G401 (cell line): ENCODE measurements at regions not wholly inside any gene's neighbourhood (a gene's known extent, or its start where the extent isn't known, plus 50 kb on each side); places are given as distances from the start of the nearest gene placed in this dataset.
"Not testable (repeated sequence)": the region's sequence is repeated elsewhere in the genome, so short reads cannot be mapped to it uniquely, and the experiment has no call there.

Experiments used
- DNase-seq: peaks from one replicate; pipeline ENCODE4 v3.0.0-alpha.2; 2015; ENCODE audit warnings: low spot score
- in situ Hi-C: cut with HindIII; loops from 2 replicates; pipeline ENCODE4 v1.10.0; 2016; ENCODE audit warnings: low sequenced_read_pairs, mixed read lengths

DNA sequence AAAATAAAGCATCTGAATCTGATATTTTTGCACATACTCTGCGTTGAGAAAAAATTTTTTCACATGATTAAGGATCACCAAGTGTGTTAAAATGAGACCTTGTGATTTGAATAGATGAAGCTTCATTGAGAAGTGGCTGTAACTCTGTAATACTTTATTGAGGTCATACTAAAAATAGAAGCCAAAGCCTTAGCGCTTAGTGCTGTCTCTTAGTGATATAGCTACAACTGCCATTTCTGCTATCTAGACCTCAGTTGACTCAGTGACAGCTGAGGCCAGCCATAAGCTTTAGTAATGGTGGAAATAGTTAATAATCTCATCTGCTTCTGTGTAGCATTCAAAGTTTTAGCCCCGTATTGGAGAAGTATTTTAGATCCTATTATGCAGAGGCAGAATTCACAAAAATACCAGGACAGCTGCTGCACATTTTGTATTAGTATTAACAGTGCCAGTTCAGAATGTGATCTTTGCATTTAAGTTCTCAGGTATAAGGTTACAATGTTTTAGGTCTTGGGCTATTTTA, 107.4 kb upstream of the SGCD start:
- DNase-seq: no peak
- in situ Hi-C loops: no loop called here

- in situ Hi-C loops: no loop called here
- no peak for DNase-seq
Observed at GRCh38 chr5:156221816-156222215, 105.1 kb upstream of the SGCD start.

GRCh38 chr5:156223547-156223946, 103.4 kb upstream of the SGCD start:
- no peak for DNase-seq
- in situ Hi-C loops: no loop called here

- in situ Hi-C loops: not testable (repeated sequence)
Observed at GRCh38 chr5:156226485-156226884, 100.5 kb upstream of the SGCD start.

GRCh38 chr5:156230887-156231286, 96.1 kb upstream of the SGCD start:
- in situ Hi-C loops: no loop called here
- no peak for DNase-seq

More at GRCh38 chr5:156226485-156226884, 100.5 kb upstream of the SGCD start:
- not testable (repeated sequence) for DNase-seq

GRCh38 chr5:156232251-156232869, 94.6 kb upstream of the SGCD start:
- in situ Hi-C loops: no loop called here

GRCh38 chr5:156237361-156237760, 89.6 kb upstream of the SGCD start:
- DNase-seq: no peak
- in situ Hi-C loops: no loop called here

More at GRCh38 chr5:156232251-156232869, 94.6 kb upstream of the SGCD start:
- no peak for DNase-seq

DNA sequence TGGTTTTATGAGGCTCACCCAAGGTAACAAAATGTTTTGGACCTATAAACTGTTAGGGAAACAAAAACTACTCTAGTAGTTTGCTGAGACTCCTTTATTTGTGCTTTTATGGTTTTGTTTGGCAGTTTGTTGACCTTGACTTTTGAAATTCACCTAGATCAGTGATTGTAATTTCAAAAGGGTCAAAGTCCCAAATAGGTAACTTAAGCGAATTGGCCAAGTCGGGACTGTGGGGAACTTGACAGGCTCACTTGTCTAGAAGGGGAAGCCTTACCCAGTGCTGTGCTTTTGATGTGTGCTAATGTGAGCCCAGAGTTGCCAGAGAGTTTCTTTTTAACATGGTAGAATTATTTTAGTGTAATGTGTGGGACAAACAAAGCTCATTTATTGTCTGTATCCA, 87.2 kb upstream of the SGCD start:
- in situ Hi-C loops: no loop called here
- DNase-seq: no peak

DNA sequence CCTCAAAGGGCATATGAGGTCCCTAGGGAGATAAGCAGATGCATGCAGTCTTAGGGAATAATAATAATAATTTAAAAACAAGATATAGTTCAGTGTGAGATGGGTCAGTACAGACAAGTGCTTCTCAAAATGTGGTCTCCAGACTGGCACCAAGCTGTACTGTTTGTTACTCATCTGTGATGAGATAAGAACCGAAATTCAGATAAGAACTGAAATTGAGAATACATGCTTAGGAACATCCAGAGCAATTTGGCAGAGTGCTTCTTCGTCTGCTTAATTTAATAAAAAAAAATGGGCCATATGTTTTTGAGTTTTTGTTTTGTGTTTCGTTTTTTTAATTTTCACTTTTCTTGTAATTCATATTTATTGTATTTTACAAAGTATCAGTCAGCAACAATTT, 86.5 kb upstream of the SGCD start:
- no peak for DNase-seq
- in situ Hi-C loops: no loop called here

DNA sequence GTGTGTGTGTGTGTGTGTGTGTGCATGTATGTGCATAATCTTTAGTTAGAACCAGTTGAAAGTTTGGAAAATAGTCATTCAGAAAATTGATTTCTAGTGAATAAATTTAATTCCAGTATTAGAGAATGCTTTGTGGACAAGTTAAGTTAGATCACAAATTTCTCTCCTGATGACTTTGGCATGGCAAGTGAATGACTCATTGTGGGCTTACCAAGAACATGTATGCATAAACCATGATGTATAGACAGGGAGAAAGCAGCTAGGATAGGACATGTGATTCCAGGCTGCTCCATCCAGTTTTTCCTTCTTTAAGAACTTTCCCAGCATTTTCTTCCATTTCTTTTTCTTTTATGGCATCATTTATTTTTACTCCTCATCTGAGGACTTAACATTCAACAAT, 85.7 kb upstream of the SGCD start:
- no peak for DNase-seq
- in situ Hi-C loops: no loop called here

DNA sequence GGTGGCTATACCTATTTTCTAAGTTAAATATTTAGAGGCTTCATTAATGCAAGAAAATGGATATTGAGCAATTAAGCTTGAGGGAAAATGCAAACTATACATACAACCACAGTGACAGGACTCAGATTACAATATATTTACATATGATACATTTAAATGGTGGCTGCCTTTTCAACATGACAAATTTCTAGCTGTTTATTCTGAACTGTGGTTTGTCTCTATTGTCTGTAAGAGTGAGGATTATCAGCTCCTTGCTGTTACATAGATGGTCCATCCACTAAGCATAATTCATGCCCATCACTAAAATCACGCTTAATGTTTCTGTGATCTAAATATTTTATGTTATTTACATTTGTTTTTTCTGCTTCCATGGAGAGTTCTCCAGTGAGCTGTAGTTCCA, 81.1 kb upstream of the SGCD start:
- in situ Hi-C loops: no loop called here
- DNase-seq: no peak

DNA sequence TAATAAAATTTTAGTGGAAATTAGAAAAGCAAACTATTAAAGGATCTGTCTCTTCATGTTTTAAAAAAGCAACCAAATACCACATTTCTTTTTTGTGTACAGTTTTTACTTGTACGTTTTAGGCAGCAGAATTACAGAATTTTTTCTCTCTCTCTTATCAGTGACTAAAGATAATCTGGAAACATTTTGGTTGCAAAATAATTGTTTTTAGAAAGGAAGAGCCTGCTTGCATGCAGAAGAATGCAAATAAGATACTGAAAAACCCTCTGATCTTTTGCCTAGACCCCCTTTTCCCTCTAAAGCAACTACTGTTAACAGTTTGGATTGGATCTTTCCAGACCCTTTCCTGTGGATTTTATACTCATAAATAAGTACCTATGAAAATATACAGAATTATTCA, 75.9 kb upstream of the SGCD start:
- DNase-seq: no peak
- in situ Hi-C loops: no loop called here

DNA sequence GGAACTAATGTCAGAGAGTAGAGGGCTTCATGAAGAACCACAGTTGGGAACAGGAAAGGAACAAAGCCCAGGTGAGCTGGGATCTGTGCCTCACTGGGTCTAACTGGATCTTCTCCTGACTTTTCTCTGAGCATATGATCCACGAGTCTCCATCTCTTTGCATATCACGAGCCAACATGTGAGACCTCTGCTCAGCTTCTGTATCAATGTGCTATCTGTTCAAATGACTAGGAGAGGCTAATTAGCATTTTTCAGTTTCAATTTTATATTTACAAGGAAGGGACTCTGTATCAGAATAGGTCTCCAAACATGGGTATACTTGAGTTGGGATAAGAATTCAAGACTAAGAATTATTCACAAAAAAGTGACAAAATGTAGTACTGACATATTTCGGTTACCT, 73.8 kb upstream of the SGCD start:
- DNase-seq: no peak
- in situ Hi-C loops: no loop called here

DNA sequence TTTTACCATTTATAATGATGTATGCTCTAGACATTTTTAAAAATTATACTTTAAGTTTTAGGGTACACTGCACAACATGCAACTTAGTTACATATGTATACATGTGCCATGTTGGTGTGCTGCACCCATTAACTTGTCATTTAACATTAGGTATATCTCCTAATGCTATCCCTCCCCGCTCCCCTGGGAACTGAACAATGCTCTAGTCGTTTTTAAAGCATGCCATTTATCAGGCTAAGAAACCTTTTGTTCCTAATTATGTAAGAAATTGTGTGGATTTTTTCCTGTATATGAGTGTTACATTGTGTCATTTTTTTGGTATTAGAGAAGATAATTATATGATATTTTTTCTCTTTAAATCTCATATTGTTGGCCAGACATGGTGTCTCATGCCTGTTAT, 72.8 kb upstream of the SGCD start:
- in situ Hi-C loops: no loop called here
- DNase-seq: no peak

DNA sequence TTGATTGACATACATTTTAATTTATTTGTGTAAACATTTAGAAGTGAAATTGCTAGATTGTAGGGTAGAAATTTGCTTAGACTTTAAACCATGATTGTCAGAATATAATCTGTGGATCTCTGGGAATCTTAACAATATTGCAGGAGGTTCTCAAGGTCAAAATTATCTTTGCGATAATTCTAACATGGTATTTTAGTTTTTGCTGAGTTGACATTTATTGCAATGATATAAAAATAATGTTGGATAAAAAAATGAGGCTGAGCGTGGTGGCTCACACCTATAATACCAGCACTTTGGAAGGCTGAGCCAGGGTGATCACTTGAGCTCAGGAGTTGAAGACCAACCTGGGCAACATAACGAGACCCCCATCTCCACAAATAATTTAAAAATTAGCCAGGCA, 70.3 kb upstream of the SGCD start:
- DNase-seq: no peak
- in situ Hi-C loops: no loop called here

DNA sequence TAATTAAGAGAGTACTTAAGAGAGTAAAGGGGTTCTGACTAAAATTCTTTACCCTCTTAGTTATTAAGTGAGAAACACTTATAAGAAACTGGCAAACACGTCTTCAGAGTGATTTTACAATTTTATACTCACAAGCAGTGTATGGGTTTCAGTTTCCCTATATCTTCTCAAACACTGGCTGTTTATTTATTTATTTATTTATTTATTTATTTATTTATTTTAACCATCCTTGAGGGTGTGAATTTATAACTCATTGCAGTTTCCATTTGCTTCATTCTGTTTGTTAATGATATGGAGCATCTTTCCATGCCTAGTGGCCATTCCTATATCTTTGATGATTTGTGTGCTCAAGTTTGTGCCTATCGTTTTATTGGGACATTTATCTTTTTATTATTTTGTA, 68.0 kb upstream of the SGCD start:
- in situ Hi-C loops: no loop called here

GRCh38 chr5:156259618-156260017, 67.3 kb upstream of the SGCD start:
- in situ Hi-C loops: no loop called here
- DNase-seq: no peak

More for the DNA sequence above, 68.0 kb upstream of the SGCD start:
- DNase-seq: no peak

DNA sequence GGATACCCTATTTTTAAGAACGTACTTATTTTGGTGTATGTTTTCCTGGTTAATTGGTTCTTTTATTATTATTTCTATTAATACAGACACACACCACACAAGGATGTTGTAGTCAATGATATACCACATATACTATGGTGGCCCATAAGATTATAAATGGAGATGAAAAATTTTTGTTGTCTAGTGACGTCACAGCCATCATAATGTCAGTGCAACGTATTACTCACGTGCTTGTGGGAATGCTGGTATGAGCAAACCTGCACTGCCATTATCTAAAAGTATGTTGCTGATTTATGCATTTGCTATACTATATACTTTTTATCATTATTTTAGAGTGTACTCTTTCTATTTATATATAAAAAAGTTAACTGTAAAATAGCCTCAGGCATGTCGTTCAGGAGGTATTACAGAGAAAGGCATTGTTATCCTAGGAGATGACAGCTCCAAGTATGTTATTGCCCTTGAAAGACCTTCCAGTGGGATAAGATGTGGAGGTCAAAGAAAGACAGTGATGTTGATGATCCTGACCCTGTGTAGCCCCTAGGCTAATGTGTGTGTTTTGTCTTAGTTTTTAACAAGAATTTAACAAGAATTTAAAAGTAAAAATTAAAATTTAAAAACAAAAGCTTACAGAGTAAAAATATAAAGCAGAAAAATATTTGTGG, 65.6 kb upstream of the SGCD start:
- DNase-seq: no peak
- in situ Hi-C loops: no loop called here

GRCh38 chr5:156271569-156271968, 55.4 kb upstream of the SGCD start:
- no peak for DNase-seq
- in situ Hi-C loops: no loop called here

DNA sequence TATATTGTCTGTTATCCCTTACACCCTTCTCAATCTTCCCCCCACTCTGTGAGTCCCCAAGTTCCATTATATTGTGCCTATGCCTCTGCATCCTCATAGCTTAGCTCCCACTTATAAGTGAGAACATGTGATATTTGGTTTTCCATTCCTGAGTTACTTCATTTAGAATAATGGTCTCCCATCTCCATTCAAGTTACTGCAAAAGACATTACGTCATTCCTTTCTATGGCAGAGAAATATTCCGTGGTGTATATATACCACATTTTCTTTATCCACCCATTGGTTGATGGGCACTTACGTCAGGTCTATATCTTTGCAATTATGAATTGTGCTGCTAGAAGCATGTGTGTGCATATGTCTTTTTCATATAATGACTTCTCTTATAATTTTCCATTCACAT, 54.8 kb upstream of the SGCD start:
- DNase-seq: no peak
- in situ Hi-C loops: no loop called here

- DNase-seq: no peak
- in situ Hi-C loops: no loop called here
Observed at GRCh38 chr5:156273325-156273724, 53.6 kb upstream of the SGCD start.
